GM18505 (cell line): ENCODE measurements at regions not wholly inside any gene's neighbourhood (a gene's known extent, or its start where the extent isn't known, plus 50 kb on each side); places are given as distances from the start of the nearest gene placed in this dataset.
"Not testable (repeated sequence)": the region's sequence is repeated elsewhere in the genome, so short reads cannot be mapped to it uniquely, and the experiment has no call there.

ENCODE experiments used
- ATAC-seq: cut with Tn5 transposase; IDR thresholded peaks from one replicate; pipeline ENCODE4 v1.9.1; 2021; ENCODE audit not compliant: unreplicated experiment
- POLR2A ChIP-seq: IDR thresholded peaks from 4 replicates; pipeline ENCODE4 v1.6.1; 2011; ENCODE audit warnings: borderline replicate concordance; ENCODE audit not compliant: insufficient read depth, insufficient read length; ENCODE audit errors: extremely low read depth

DNA sequence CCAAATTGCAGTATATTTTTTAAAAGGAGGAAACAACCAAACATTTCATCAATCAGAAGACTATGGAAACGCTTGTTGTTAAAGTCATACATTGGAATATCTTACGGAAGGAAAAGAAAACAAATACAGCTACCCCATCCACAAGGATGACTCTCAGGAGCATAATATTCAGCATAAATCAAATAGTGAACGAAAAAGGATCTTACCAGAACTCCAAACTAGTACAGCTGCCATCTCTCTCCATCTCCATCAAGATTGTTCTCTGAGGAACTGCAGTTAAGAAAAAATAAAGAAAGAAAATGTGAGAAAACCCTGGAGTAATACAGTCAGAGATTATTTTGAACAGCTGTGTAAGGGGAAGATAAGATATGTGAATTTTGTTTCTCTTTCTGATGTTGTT, 299.8 kb upstream of the CNTN5 start:
- no peak for TF ChIP-seq POLR2A
- no peak for ATAC-seq

DNA sequence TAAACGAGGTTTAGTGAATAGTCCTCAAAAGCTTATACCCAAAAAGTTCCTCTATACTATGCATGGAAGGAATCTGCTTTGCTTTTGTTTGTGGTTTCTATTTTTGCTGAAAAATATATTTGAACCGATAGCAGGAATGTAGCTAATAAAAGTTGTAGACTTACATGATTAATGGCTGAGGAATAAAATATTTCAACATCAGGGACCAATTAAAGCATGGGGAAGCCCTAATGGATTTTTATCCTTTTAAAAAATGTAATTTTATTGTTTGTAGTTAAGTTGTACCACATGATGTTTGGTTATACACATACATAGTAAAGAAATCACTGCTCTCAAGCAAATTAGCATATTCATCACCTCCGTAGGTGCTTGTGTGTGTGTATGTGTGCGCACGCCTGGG, 295.3 kb upstream of the CNTN5 start:
- no peak for ATAC-seq
- TF ChIP-seq POLR2A = no peak

DNA sequence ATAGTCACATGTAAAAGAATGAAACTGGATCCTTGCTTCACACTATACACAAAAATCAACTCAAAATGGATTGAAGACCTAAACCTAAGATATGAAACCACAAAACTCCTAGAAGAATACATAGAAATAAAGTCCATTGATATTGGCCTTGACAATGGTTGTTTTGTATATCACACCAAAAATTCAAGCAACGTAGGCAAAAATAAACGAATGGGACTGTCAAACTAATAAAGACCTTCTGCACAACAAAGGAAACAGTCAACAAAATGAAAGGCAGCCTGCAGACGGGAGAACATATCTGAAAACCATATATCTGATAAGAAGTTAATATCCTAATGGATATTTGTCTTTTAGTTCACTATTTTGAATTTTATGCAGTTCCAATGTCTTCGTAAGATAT, 292.3 kb upstream of the CNTN5 start:
- TF ChIP-seq POLR2A = no peak
- no peak for ATAC-seq

GRCh38 chr11:98729118-98729517, 291.6 kb upstream of the CNTN5 start:
- TF ChIP-seq POLR2A = no peak
- no peak for ATAC-seq

- ATAC-seq = no peak
- TF ChIP-seq POLR2A = no peak
Observed at GRCh38 chr11:98732947-98733346, 287.8 kb upstream of the CNTN5 start.

DNA sequence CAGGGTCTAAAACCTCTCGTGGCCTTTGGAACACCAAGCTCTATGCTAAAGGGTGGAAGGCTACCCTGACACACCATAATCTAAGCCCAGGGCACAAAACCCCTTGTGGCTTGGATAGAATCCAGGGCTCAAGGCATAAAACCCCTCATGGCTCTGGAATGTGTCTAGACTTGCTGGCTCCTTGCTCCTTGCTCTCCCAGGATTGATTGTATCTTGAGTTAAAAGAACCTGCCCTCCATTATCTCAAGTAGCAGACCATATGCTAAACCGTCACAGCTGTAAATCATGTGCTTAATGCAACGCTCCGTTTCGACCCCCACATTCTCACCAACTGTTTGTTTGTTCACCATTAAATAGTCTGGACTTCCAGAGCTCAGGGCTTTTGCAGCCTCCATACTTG, 287.4 kb upstream of the CNTN5 start:
- ATAC-seq = not testable (repeated sequence)

DNA sequence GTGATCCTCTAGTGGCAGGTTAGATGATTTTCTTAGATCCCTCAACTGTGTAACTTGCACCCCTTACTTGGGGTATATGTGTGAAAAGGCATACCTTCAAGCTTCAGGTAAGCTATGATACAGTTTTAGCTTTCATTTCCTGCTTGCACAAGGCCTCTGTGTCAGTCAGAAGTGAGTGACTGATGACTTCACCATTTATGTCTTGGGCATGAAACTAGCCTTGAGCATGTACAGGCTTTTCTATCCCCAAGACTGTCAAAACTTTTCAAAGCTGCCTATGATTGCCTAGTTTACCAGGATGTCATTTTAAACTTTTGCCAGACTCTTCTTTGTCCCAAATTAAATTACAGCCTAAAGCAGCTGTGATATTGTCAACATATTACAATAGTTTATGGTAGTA, 286.1 kb upstream of the CNTN5 start:
- no peak for ATAC-seq

GRCh38 chr11:98736833-98737232, 283.9 kb upstream of the CNTN5 start:
- TF ChIP-seq POLR2A = no peak
- ATAC-seq = no peak

More for the DNA sequence above, 286.1 kb upstream of the CNTN5 start:
- TF ChIP-seq POLR2A = no peak

DNA sequence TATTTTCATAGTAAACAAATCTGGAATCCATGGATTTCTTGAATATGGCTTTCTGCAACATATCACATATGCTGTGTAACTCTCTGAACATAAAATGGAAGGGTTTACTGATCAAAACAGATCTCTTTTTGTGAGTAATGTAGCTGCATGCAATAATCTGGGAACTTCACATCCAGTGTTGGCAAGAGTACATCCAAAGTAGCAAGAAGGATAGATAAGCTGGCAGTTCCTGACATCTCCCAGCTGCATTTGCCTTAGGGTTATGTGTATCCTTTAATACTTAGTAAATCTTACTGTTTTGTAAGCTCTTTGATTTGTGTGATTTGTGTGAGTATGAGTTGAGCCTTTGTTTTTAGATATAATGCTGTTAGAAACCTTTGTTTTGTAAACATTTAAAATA, 280.4 kb upstream of the CNTN5 start:
- TF ChIP-seq POLR2A = no peak
- ATAC-seq = no peak

DNA sequence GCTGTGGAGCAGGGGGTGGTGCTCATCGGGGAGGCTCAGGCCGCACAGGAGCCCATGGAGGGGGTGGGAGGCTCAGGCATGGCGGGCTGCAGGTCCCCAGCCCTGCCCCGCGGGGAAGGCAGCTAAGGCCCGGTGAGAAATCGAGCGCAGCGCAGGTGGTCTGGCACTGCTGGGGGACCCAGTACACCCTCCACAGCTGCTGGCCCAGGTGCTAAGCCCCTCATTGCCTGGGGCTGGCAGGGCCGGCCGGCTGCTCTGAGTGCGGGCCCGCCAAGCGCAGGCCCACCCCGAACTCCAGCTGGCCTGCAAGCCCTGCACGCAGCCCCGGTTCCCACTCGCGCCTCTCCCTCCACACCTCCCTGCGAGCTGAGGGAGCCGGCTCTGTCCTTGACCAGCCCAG, 257.3 kb upstream of the CNTN5 start:
- not testable (repeated sequence) for ATAC-seq

DNA sequence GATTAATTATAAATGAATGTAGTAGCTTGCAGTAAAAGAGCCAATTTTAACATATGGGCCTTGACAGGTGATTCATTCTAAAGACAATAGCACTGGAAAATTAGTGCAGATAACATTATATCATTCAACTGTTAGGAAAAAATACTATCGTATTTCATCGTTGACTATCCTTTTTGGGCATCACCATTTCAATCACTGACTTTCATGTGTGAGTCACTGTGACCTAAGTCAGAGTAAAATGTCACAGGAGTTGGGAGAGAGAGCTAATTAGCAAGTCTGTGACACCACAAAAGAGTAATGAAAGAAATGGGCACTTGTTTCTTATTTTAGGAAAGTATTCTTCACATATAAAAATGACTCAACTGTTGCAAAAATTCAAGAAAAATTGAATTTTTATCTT, 253.8 kb upstream of the CNTN5 start:
- TF ChIP-seq POLR2A = no peak
- ATAC-seq = no peak

GRCh38 chr11:98770046-98770445, 250.7 kb upstream of the CNTN5 start:
- ATAC-seq = not testable (repeated sequence)

- ATAC-seq = no peak
- TF ChIP-seq POLR2A = no peak
Observed at GRCh38 chr11:98771791-98772190, 249.0 kb upstream of the CNTN5 start.

- no peak for ATAC-seq
- TF ChIP-seq POLR2A = no peak
Observed at GRCh38 chr11:98772893-98773292, 247.9 kb upstream of the CNTN5 start.

GRCh38 chr11:98793276-98793675, 227.5 kb upstream of the CNTN5 start:
- TF ChIP-seq POLR2A = no peak
- no peak for ATAC-seq

- ATAC-seq = no peak
- TF ChIP-seq POLR2A = no peak
Observed at GRCh38 chr11:98798333-98798732, 222.4 kb upstream of the CNTN5 start.
